ENCODE measurements at regions not wholly inside any gene's neighbourhood (a gene's known extent, or its start where the extent isn't known, plus 50 kb on each side); places are given as distances from the start of the nearest gene placed in this dataset.

GRCh38 chr2:5555636-5556035, 136.5 kb upstream of the SOX11 start:
- DNase-seq (ENCODE audit: low read depth in 1 of 2, low spot score in 1 of 2), result no peak
- no peak for FAIRE-seq
- ATAC-seq, result no peak
- H3K4me2 ChIP-seq, result no peak overlapping the region
- no peak overlapping the region for H3K27ac ChIP-seq
- no peaks in the 10 kb centered on the region; the same call in 2 of the 3 replicates for H3K9me3 ChIP-seq
- no peak overlapping the region for H3K4me3 ChIP-seq
- H3K4me1 ChIP-seq, result no peaks in the 10 kb centered on the region
- CTCF ChIA-PET, result no interaction called here
- 10% methylated on average over 11 of the region's 11 CpGs for WGBS (ENCODE audit: missing lambda C conversion rate)
- POLR2A ChIA-PET, result no interaction called here
- TF ChIP-seq NFE2L2 (conservative IDR thresholded peaks at IDR 0.05; ENCODE audit: low read length) (no peak), TP53 (CRISPR knock-in tag; IDR thresholded peaks at IDR 0.05) (no peak), TFCP2L1 (CRISPR knock-in tag; IDR thresholded peaks at IDR 0.05) (no peak), KDM1A (IDR thresholded peaks at IDR 0.05; ENCODE audit: low read depth) (no peak), ZSCAN20 (CRISPR knock-in tag; IDR thresholded peaks at IDR 0.05) (no peak), MAZ (IDR thresholded peaks at IDR 0.05; ENCODE audit: borderline replicate concordance, low read depth, low read length) (no peak), RARB (CRISPR knock-in tag; IDR thresholded peaks at IDR 0.05) (no peak), USF2 (IDR thresholded peaks at IDR 0.05) (no peak), FOXS1 (CRISPR knock-in tag; IDR thresholded peaks at IDR 0.05) (no peak), HDAC2 (IDR thresholded peaks at IDR 0.05) (no peak), PBX3 (IDR thresholded peaks at IDR 0.05) (no peak), POLR2A (IDR thresholded peaks at IDR 0.05; ENCODE audit: low read length) (no peak)

GRCh38 chr2:5561006-5561405, 131.2 kb upstream of the SOX11 start:
- 4% methylated on average over 8 of the region's 8 CpGs for whole genome bisulfite sequencing (ENCODE audit: missing lambda C conversion rate)
- H3K4me2 ChIP-seq, result no peak overlapping the region
- H3K9me3 ChIP-seq, result peaks cover 5% of the 10 kb centered on the region; the same call in 1 of the 3 replicates
- H3K4me1 ChIP-seq, result no peaks in the 10 kb centered on the region
- POLR2A ChIA-PET, result no interaction called here
- TF ChIP-seq KDM1A (IDR thresholded peaks at IDR 0.05; ENCODE audit: low read depth) (no peak), PBX3 (IDR thresholded peaks at IDR 0.05) (no peak), HMGXB4 (CRISPR knock-in tag; IDR thresholded peaks at IDR 0.05; ENCODE audit: borderline replicate concordance) (no peak), CTCF (IDR thresholded peaks at IDR 0.05) (no peak), RNF2 (IDR thresholded peaks at IDR 0.05; ENCODE audit: borderline replicate concordance, low read depth) (no peak), HES2 (IDR thresholded peaks at IDR 0.05) (no peak), RARB (CRISPR knock-in tag; IDR thresholded peaks at IDR 0.05) (no peak), TP53 (CRISPR knock-in tag; IDR thresholded peaks at IDR 0.05) (no peak), CBX2 (IDR thresholded peaks at IDR 0.05; ENCODE audit: borderline replicate concordance, low read depth) (no peak), BHLHE40 (IDR thresholded peaks at IDR 0.05; ENCODE audit: low read depth, low read length) (no peak), JUN (IDR thresholded peaks at IDR 0.05) (no peak), MYC (IDR thresholded peaks at IDR 0.05; ENCODE audit: borderline replicate concordance, low read length) (no peak), ESRRA (IDR thresholded peaks at IDR 0.05; ENCODE audit: borderline replicate concordance, low read length) (no peak), FOSL2 (IDR thresholded peaks at IDR 0.05) (no peak), FOSL2 (CRISPR knock-in tag; IDR thresholded peaks at IDR 0.05) (no peak), ZNF302 (CRISPR knock-in tag; IDR thresholded peaks at IDR 0.05) (no peak), TFCP2L1 (CRISPR knock-in tag; IDR thresholded peaks at IDR 0.05) (no peak), HEYL (CRISPR knock-in tag; IDR thresholded peaks at IDR 0.05) (no peak), GATA3 (IDR thresholded peaks at IDR 0.05; ENCODE audit: borderline replicate concordance) (no peak), REST (IDR thresholded peaks at IDR 0.05) (no peak)
- FAIRE-seq (no peak), ATAC-seq (no peak), DNase-seq (ENCODE audit: low read depth in 1 of 2, low spot score in 1 of 2) (no peak)
- CTCF ChIA-PET, result no interaction called here
- H3K4me3 ChIP-seq, result no peak overlapping the region
- H3K27ac ChIP-seq, result no peak overlapping the region
